ENCODE measurements at regions not wholly inside any gene's neighbourhood (a gene's known extent, or its start where the extent isn't known, plus 50 kb on each side); places are given as distances from the start of the nearest gene placed in this dataset.
A peak's percentile ranks its signal among the peaks of the same experiment; 100 is the strongest.

GRCh38 chr3:191959876-191960413 lies 499.0 kb downstream of the PYDC2 start:
- Histone ChIP-seq H2AFZ (ENCODE audit: low read depth, low read length) (no peak overlapping the region; the same call in 1 of the 2 replicates), H3K27ac (ENCODE audit: low read length) (no peak overlapping the region), H3K36me3 (replicated peaks; ENCODE audit: low read depth, low read length) (no peaks in the 10 kb centered on the region), H3K4me2 (ENCODE audit: low read length) (peak overlapping the region; percentile 18; the same call in 1 of the 2 replicates), H3K9ac (ENCODE audit: low read length) (no peak overlapping the region), H3K4me1 (ENCODE audit: low read length) (peaks cover 25% of the 10 kb centered on the region), H3K9me3 (ENCODE audit: insufficient read depth, low read length) (no peaks in the 10 kb centered on the region), H3K27me3 (ENCODE audit: low read depth, low read length) (no peaks in the 10 kb centered on the region), H3K79me2 (ENCODE audit: low read length) (no peaks in the 10 kb centered on the region), H4K20me1 (ENCODE audit: insufficient read depth, low read length) (no peaks in the 10 kb centered on the region), H3K4me3 (ENCODE audit: low read length) (no peak overlapping the region)
- no peak for TF ChIP-seq CTCF (IDR thresholded peaks at IDR 0.05; ENCODE audit: low read depth, low read length)
- TF ChIP-seq EZH2phosphoT487 (IDR thresholded peaks at IDR 0.05; ENCODE audit: low read depth) = no peak

- Histone ChIP-seq H2AFZ (ENCODE audit: low read depth, low read length) (no peak overlapping the region), H3K79me2 (ENCODE audit: low read length) (no peaks in the 10 kb centered on the region), H3K27ac (ENCODE audit: low read length) (no peak overlapping the region), H3K36me3 (replicated peaks; ENCODE audit: low read depth, low read length) (no peaks in the 10 kb centered on the region), H3K27me3 (ENCODE audit: low read depth, low read length) (no peaks in the 10 kb centered on the region), H3K9ac (ENCODE audit: low read length) (no peak overlapping the region), H3K9me3 (ENCODE audit: insufficient read depth, low read length) (no peaks in the 10 kb centered on the region), H3K4me3 (ENCODE audit: low read length) (no peak overlapping the region), H3K4me1 (ENCODE audit: low read length) (peaks cover 25% of the 10 kb centered on the region), H3K4me2 (ENCODE audit: low read length) (no peak overlapping the region), H4K20me1 (ENCODE audit: insufficient read depth, low read length) (no peaks in the 10 kb centered on the region)
- TF ChIP-seq CTCF (IDR thresholded peaks at IDR 0.05; ENCODE audit: low read depth, low read length) (no peak), EZH2phosphoT487 (IDR thresholded peaks at IDR 0.05; ENCODE audit: low read depth) (no peak)
Observed at GRCh38 chr3:191961022-191961421, 500.1 kb downstream of the PYDC2 start.

GRCh38 chr3:191961529-191961928 lies 500.6 kb downstream of the PYDC2 start:
- H3K4me1 ChIP-seq (ENCODE audit: low read length) = peaks cover 25% of the 10 kb centered on the region
- no peak overlapping the region for H3K27ac ChIP-seq (ENCODE audit: low read length)
- no peaks in the 10 kb centered on the region for H3K9me3 ChIP-seq (ENCODE audit: insufficient read depth, low read length)
- H3K79me2 ChIP-seq (ENCODE audit: low read length) = no peaks in the 10 kb centered on the region
- no peak overlapping the region for H3K4me2 ChIP-seq (ENCODE audit: low read length)
- H3K4me3 ChIP-seq (ENCODE audit: low read length) = no peak overlapping the region
- H3K27me3 ChIP-seq (ENCODE audit: low read depth, low read length) = no peaks in the 10 kb centered on the region
- no peak overlapping the region for H2AFZ ChIP-seq (ENCODE audit: low read depth, low read length)
- H4K20me1 ChIP-seq (ENCODE audit: insufficient read depth, low read length) = no peaks in the 10 kb centered on the region
- H3K9ac ChIP-seq (ENCODE audit: low read length) = no peak overlapping the region
- no peaks in the 10 kb centered on the region for H3K36me3 ChIP-seq (replicated peaks; ENCODE audit: low read depth, low read length)
- TF ChIP-seq CTCF (IDR thresholded peaks at IDR 0.05; ENCODE audit: low read depth, low read length) = no peak
- TF ChIP-seq EZH2phosphoT487 (IDR thresholded peaks at IDR 0.05; ENCODE audit: low read depth) = no peak

- Histone ChIP-seq H3K9ac (ENCODE audit: low read length) (no peak overlapping the region), H3K9me3 (ENCODE audit: insufficient read depth, low read length) (no peaks in the 10 kb centered on the region), H3K4me3 (ENCODE audit: low read length) (no peak overlapping the region), H4K20me1 (ENCODE audit: insufficient read depth, low read length) (no peaks in the 10 kb centered on the region), H3K36me3 (replicated peaks; ENCODE audit: low read depth, low read length) (no peaks in the 10 kb centered on the region), H3K27ac (ENCODE audit: low read length) (no peak overlapping the region), H3K79me2 (ENCODE audit: low read length) (no peaks in the 10 kb centered on the region), H3K27me3 (ENCODE audit: low read depth, low read length) (no peaks in the 10 kb centered on the region), H2AFZ (ENCODE audit: low read depth, low read length) (no peak overlapping the region), H3K4me2 (ENCODE audit: low read length) (no peak overlapping the region), H3K4me1 (ENCODE audit: low read length) (peaks cover 25% of the 10 kb centered on the region)
- no peak for TF ChIP-seq CTCF (IDR thresholded peaks at IDR 0.05; ENCODE audit: low read depth, low read length)
- no peak for TF ChIP-seq EZH2phosphoT487 (IDR thresholded peaks at IDR 0.05; ENCODE audit: low read depth)
Observed at GRCh38 chr3:191962324-191962723, 501.4 kb downstream of the PYDC2 start.

All from OCI-LY3 (cell line).